ENCODE measurements at regions not wholly inside any gene's neighbourhood (a gene's known extent, or its start where the extent isn't known, plus 50 kb on each side); places are given as distances from the start of the nearest gene placed in this dataset.

GRCh38 chr15:31498756-31499155 is 172.1 kb downstream of the KLF13 start:
- TF ChIP-seq ARNT (IDR thresholded peaks at IDR 0.05): no peak
- TF ChIP-seq ZSCAN5A (CRISPR knock-in tag; IDR thresholded peaks at IDR 0.05; ENCODE audit: borderline replicate concordance): no peak
- no peak for TF ChIP-seq GTF3A (CRISPR knock-in tag; conservative IDR thresholded peaks at IDR 0.05)
- TF ChIP-seq, protein P1, sequence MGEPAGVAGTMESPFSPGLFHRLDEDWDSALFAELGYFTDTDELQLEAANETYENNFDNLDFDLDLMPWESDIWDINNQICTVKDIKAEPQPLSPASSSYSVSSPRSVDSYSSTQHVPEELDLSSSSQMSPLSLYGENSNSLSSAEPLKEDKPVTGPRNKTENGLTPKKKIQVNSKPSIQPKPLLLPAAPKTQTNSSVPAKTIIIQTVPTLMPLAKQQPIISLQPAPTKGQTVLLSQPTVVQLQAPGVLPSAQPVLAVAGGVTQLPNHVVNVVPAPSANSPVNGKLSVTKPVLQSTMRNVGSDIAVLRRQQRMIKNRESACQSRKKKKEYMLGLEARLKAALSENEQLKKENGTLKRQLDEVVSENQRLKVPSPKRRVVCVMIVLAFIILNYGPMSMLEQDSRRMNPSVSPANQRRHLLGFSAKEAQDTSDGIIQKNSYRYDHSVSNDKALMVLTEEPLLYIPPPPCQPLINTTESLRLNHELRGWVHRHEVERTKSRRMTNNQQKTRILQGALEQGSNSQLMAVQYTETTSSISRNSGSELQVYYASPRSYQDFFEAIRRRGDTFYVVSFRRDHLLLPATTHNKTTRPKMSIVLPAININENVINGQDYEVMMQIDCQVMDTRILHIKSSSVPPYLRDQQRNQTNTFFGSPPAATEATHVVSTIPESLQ (CRISPR knock-in tag; conservative IDR thresholded peaks at IDR 0.05): no peak
- TF ChIP-seq NR2F2 (IDR thresholded peaks at IDR 0.05; ENCODE audit: borderline replicate concordance, low read depth): no peak
- TF ChIP-seq YY1 (IDR thresholded peaks at IDR 0.05; ENCODE audit: insufficient read depth, insufficient replicate concordance, low read depth, low read length): no peak
- TF ChIP-seq EZH2 (conservative IDR thresholded peaks at IDR 0.05; ENCODE audit: low read depth, low read length): no peak

Measured in HepG2 (cell line).